Chondrocyte (in vitro differentiated cells): ENCODE measurements at regions not wholly inside any gene's neighbourhood (a gene's known extent, or its start where the extent isn't known, plus 50 kb on each side); places are given as distances from the start of the nearest gene placed in this dataset.

Experiments used
- DNase-seq: peaks from one replicate; pipeline ENCODE4 v3.0.0; 2021; ENCODE audit warnings: mixed read lengths, low spot score
- H3K27ac Mint-ChIP-seq: one replicate; pipeline ENCODE4 v1.8.0; 2021; ENCODE audit warnings: mild to moderate bottlenecking, moderate library complexity, mixed read lengths; ENCODE audit not compliant: unreplicated experiment
- H3K27me3 Mint-ChIP-seq: 2 replicates; pipeline ENCODE4 v1.8.0; 2021; ENCODE audit warnings: low read depth, mixed read lengths
- H3K36me3 Mint-ChIP-seq: 2 replicates; pipeline ENCODE4 v1.8.0; 2021; ENCODE audit warnings: low read depth, mixed read lengths
- H3K4me1 Mint-ChIP-seq: 2 replicates; pipeline ENCODE4 v1.8.0; 2021; ENCODE audit warnings: low read depth, mild to moderate bottlenecking, mixed read lengths
- H3K4me3 Mint-ChIP-seq: one replicate; pipeline ENCODE4 v1.8.0; 2021; ENCODE audit warnings: mild to moderate bottlenecking, moderate library complexity, mixed read lengths; ENCODE audit not compliant: unreplicated experiment
- H3K9me3 Mint-ChIP-seq: 2 replicates; pipeline ENCODE4 v1.8.0; 2021; ENCODE audit warnings: low read depth, mixed read lengths
- TF ChIP-seq, protein P1 (sequence below): fragments of 200-600 bp; sonication (generic); IDR thresholded peaks from 2 replicates; pipeline ENCODE4 v1.5.0; 2021; ENCODE audit warnings: antibody characterized with exemption, mild to moderate bottlenecking, moderate library complexity

DNA sequence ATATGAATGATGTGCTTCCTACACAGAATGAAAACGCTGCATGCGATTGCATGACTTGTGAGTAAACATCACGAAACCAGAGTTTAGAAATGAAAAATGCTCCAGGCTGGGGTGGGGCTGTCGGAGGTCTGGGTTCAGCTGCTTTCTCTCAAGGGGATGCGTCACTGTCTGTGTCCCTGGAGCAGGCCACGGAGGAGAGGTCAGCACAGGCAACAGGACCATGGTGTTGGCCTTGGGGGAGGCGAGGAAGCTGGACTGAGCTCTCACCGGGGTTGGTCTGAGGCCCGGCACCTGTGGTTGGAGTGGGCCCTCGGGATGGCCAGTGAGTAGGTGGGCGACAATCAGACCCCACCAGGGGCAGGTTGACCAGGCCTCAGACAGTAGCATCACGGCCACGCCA lies 89.0 kb upstream of the TMEM18 start:
- H3K4me1 Mint-ChIP-seq = peaks cover 23% of the 10 kb centered on the region
- no peak for DNase-seq
- H3K4me3 Mint-ChIP-seq = no peak overlapping the region
- H3K27me3 Mint-ChIP-seq = no peaks in the 10 kb centered on the region
- no peaks in the 10 kb centered on the region for H3K36me3 Mint-ChIP-seq
- H3K27ac Mint-ChIP-seq = no peak overlapping the region
- H3K9me3 Mint-ChIP-seq = no peaks in the 10 kb centered on the region
- TF ChIP-seq, protein P1, sequence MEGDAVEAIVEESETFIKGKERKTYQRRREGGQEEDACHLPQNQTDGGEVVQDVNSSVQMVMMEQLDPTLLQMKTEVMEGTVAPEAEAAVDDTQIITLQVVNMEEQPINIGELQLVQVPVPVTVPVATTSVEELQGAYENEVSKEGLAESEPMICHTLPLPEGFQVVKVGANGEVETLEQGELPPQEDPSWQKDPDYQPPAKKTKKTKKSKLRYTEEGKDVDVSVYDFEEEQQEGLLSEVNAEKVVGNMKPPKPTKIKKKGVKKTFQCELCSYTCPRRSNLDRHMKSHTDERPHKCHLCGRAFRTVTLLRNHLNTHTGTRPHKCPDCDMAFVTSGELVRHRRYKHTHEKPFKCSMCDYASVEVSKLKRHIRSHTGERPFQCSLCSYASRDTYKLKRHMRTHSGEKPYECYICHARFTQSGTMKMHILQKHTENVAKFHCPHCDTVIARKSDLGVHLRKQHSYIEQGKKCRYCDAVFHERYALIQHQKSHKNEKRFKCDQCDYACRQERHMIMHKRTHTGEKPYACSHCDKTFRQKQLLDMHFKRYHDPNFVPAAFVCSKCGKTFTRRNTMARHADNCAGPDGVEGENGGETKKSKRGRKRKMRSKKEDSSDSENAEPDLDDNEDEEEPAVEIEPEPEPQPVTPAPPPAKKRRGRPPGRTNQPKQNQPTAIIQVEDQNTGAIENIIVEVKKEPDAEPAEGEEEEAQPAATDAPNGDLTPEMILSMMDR = no peak

DNA sequence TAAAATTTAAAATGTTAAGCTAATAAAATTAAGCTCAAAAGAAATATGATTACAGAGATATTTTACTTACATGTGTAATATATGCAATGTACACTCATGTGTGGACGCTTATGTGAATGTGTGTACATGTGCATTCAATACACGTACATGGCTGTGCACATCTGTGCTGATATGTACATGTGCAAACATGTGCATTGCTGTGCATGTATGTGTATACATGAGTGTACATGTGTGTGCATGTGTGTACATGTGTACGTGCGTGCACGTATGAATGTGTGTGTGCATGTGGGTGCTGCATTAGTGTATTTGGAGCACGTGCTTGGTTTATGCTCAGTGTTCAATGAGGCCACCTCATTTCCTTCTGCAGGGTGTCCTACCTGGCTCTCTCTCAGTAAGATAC lies 88.2 kb upstream of the TMEM18 start:
- no peak for DNase-seq
- no peak overlapping the region for H3K27ac Mint-ChIP-seq
- H3K27me3 Mint-ChIP-seq = no peaks in the 10 kb centered on the region
- TF ChIP-seq, protein P1 = no peak
- H3K4me3 Mint-ChIP-seq = no peak overlapping the region
- H3K36me3 Mint-ChIP-seq = no peaks in the 10 kb centered on the region
- no peaks in the 10 kb centered on the region for H3K9me3 Mint-ChIP-seq
- peaks cover 23% of the 10 kb centered on the region for H3K4me1 Mint-ChIP-seq

DNA sequence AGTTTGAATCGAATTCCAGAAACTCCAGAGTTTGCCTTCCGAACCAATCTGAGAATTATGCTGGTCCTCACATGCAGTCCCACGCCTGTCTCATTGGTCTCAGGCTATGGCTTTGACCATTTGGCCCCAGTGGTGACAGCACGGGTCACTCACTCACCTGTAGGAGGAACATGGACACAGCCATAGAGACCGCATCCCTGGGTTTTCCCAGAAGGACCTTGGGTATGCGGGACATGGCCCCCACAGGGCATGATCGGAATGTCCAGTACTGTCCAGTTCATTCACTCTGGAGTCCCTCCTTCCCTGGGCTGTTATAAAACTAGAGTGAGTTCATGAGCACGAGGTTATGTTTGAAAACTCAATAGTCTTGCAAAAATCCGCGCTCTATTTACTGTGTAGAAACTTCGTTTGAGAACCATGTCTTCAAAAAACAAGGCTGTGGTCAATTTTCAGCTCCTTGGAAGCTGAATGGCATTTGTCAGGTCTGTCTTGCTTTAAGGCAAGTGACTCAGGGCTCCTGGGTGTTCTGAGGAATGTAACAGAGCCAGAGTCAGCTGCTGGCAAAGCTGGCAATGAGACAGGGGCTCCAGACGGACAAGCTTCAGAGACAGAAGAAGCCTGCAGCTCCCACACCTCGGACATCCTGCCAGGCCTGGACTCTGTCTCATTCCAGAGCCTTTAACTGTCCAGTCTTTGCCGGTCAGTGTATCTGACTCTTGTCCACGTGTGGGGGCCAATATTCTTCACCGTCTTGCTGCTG lies 86.7 kb upstream of the TMEM18 start:
- no peaks in the 10 kb centered on the region for H3K9me3 Mint-ChIP-seq
- DNase-seq = no peak
- H3K4me1 Mint-ChIP-seq = peaks cover 14% of the 10 kb centered on the region
- no peak overlapping the region for H3K4me3 Mint-ChIP-seq
- TF ChIP-seq, protein P1 = no peak
- peak overlapping the region; percentile 24 for H3K27ac Mint-ChIP-seq
- no peaks in the 10 kb centered on the region for H3K27me3 Mint-ChIP-seq
- no peaks in the 10 kb centered on the region for H3K36me3 Mint-ChIP-seq

DNA sequence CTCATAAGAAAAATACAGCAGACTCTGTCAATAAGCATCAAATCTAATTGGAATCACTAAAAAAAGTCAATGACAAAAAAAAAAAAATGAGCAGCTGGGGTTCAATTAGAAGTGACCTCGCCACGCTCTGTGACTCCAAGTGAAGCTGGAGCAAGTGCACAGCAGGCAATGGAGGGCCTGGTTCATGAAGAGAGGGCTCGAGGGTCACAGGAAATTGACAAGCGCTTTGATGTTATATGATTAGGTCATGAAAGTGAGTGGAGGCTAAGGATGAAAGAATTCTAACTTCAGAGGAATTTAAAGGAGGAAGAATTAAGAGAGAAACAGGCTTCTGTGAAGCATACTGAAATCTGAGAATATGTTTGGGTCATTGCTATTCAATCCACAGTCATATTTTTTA lies 85.4 kb upstream of the TMEM18 start:
- Mint-ChIP-seq H3K27me3 (no peaks in the 10 kb centered on the region), H3K4me3 (no peak overlapping the region), H3K36me3 (no peaks in the 10 kb centered on the region), H3K27ac (no peak overlapping the region), H3K4me1 (peaks cover 14% of the 10 kb centered on the region), H3K9me3 (no peaks in the 10 kb centered on the region)
- DNase-seq = no peak
- TF ChIP-seq, protein P1 = no peak

DNA sequence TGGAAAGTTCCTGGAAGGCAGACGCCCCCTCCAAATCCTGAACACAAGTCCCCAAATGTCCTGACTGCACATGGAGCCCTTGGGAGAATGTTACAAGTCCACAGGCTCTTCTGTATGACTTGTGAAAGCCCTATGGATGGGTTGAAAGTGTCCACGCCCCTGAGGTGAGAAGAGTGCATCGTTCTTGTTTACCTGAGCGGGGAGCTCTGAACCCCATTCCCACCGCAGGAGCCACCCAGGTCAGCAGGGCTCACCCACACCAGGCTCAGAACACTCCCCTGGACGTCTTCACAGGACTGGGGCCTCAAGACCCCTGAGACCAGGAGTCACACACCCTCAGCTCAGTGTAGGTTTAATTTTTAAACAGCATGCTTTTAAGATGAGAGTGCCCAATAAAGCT lies 84.2 kb upstream of the TMEM18 start:
- DNase-seq = no peak
- H3K4me3 Mint-ChIP-seq = no peak overlapping the region
- TF ChIP-seq, protein P1 = no peak
- peaks cover 5% of the 10 kb centered on the region for H3K9me3 Mint-ChIP-seq
- H3K36me3 Mint-ChIP-seq = no peaks in the 10 kb centered on the region
- no peak overlapping the region for H3K27ac Mint-ChIP-seq
- no peaks in the 10 kb centered on the region for H3K27me3 Mint-ChIP-seq
- peaks cover 14% of the 10 kb centered on the region for H3K4me1 Mint-ChIP-seq
